K562 (cell line): ENCODE measurements at regions not wholly inside any gene's neighbourhood (a gene's known extent, or its start where the extent isn't known, plus 50 kb on each side); places are given as distances from the start of the nearest gene placed in this dataset.

Experiments
- ATAC-seq: fragments of 200-7000 bp; cut with Tn5 transposase; 3 replicates; pipeline ENCODE4 v1.9.1; 2020; ENCODE audit warnings: moderate library complexity
- BruUV-seq: library from RNA; stranded (reverse); fragments of 400-500 nt; replicated peaks from 2 replicates; lab custom pipeline; 2021; lab: Mats Ljungman, UMichigan
- CTCF ChIA-PET: fragments of 300-600 bp; formaldehyde crosslinking; extraction: SDS; loops from one replicate; lab custom pipeline; 2021; ENCODE audit warnings: low intra/inter-chr PET ratio; lab: Yijun Ruan, JAX
- POLR2A ChIA-PET: fragments of 300-600, 350-650 bp; sonication (Branson Sonifier 250); formaldehyde crosslinking; extraction: SDS; loops from one replicate; lab custom pipeline; 2021; ENCODE audit warnings: antibody characterized with exemption, inconsistent platforms; lab: Yijun Ruan, JAX
- DNase-seq, 4 experiments: peaks; one replicate each; pipeline versions ENCODE4 v3.0.0 to v3.0.0-alpha.2; 2011 to 2018; ENCODE audit warnings: low spot score in 3 of 4, mixed read lengths in 3 of 4; ENCODE audit errors: extremely low read depth in 1 of 4
- FAIRE-seq: peaks from 2 replicates; lab custom pipeline; 2011; peaks lifted over from hg19 to GRCh38; lab: Jason Lieb, UNC
- H2AFZ ChIP-seq: 2 replicates; pipeline ENCODE4 v1.6.0; 2011; ENCODE audit warnings: low read depth, low read length, control low read depth, inconsistent platforms
- H3K27ac ChIP-seq: fragments of 200-600 bp; 3 replicates; pipeline ENCODE4 v1.8.0; 2011; ENCODE audit warnings: low read depth, mild to moderate bottlenecking, control low read depth, inconsistent platforms, low read length, moderate library complexity, mixed read lengths; ENCODE audit errors: extremely low read depth
- H3K27me3 ChIP-seq, 2 experiments: fragments of 300-600 bp in 1 of 2; 2 replicates in 1 of 2; 3 replicates in 1 of 2; pipeline versions ENCODE4 v1.6.0 to v1.8.0; 2011; ENCODE audit warnings: inconsistent platforms in 2 of 2, low read length in 2 of 2, mild to moderate bottlenecking in 1 of 2, mixed read lengths in 1 of 2, moderate library complexity in 1 of 2; ENCODE audit not compliant: control insufficient read depth in 2 of 2, insufficient read depth in 2 of 2
- H3K36me3 ChIP-seq: fragments of 300-600 bp; 3 replicates; pipeline ENCODE4 v1.8.0; 2011; ENCODE audit warnings: mild to moderate bottlenecking, low read length, inconsistent platforms; ENCODE audit not compliant: control insufficient read depth, insufficient read depth
- H3K4me1 ChIP-seq, 2 experiments: fragments of 200-600 bp in 1 of 2; replicated peaks in 1 of 2; 2 replicates in 1 of 2; 3 replicates in 1 of 2; pipeline versions ENCODE4 v1.5.1 to v1.8.0; 2011; ENCODE audit warnings: inconsistent platforms in 2 of 2, low read length in 2 of 2, mild to moderate bottlenecking in 1 of 2, mixed read lengths in 1 of 2, moderate library complexity in 1 of 2; ENCODE audit not compliant: control insufficient read depth in 2 of 2, insufficient read depth in 2 of 2
- H3K4me2 ChIP-seq: 2 replicates; pipeline ENCODE4 v1.6.1; 2011; ENCODE audit warnings: low read length, control low read depth, inconsistent platforms, mixed read lengths; ENCODE audit not compliant: insufficient read depth
- H3K4me3 ChIP-seq: fragments of 200-600 bp; sonication (generic), shearing (Covaris generic); 2 replicates; pipeline ENCODE4 v1.5.1; 2016; ENCODE audit warnings: control low read depth, inconsistent platforms
- H3K79me2 ChIP-seq: fragments of 200-600 bp; 3 replicates; pipeline ENCODE4 v1.8.0; 2011; ENCODE audit warnings: low read length, inconsistent platforms; ENCODE audit not compliant: control insufficient read depth, insufficient read depth
- H3K9ac ChIP-seq, 2 experiments: 2 replicates each; pipeline versions ENCODE4 v1.6.0 to v1.6.1; 2011; ENCODE audit warnings: low read depth in 2 of 2, low read length in 2 of 2, control low read depth in 1 of 2, inconsistent platforms in 1 of 2, mild to moderate bottlenecking in 1 of 2, mixed read lengths in 1 of 2; ENCODE audit not compliant: insufficient read depth in 1 of 2
- H3K9me1 ChIP-seq: one replicate; pipeline ENCODE4 v1.6.0; 2011; ENCODE audit warnings: inconsistent platforms, mild to moderate bottlenecking, low read length, moderate library complexity; ENCODE audit not compliant: control insufficient read depth, insufficient read depth
- H3K9me3 ChIP-seq: replicated peaks from 2 replicates; pipeline ENCODE4 v1.5.1; 2011; ENCODE audit warnings: low read depth, low read length, inconsistent platforms; ENCODE audit not compliant: control insufficient read depth, insufficient read depth
- H4K20me1 ChIP-seq: replicated peaks from 2 replicates; pipeline ENCODE4 v1.6.1; 2011; ENCODE audit warnings: low read length, inconsistent platforms, mixed read lengths; ENCODE audit not compliant: control insufficient read depth, insufficient read depth
- BCL6 ChIP-seq: fragments of 250-450 bp; sonication (Bioruptor Pico); IDR thresholded peaks from 2 replicates; pipeline ENCODE4 v1.4.0; 2020
- CHD4 ChIP-seq: fragments of 200-600 bp; sonication (generic); IDR thresholded peaks from 3 replicates; pipeline ENCODE4 v1.6.1; 2012; ENCODE audit warnings: low read depth, mild to moderate bottlenecking, mixed read lengths, low read length, inconsistent platforms; ENCODE audit not compliant: insufficient read depth, insufficient replicate concordance, poor library complexity, severe bottlenecking
- FOXP1 ChIP-seq: sonication (generic); formaldehyde crosslinking; IDR thresholded peaks from 2 replicates; pipeline ENCODE4 v1.8.0; 2022; ENCODE audit warnings: mild to moderate bottlenecking, missing genetic modification reagents
- KLF1 ChIP-seq: fragments of 450-650 bp; IDR thresholded peaks from 2 replicates; pipeline ENCODE4 v1.6.1; 2016; ENCODE audit warnings: missing genetic modification characterization, missing compliant biosample characterization
- PHF8 ChIP-seq: fragments of 200-600 bp; sonication (generic); IDR thresholded peaks from 2 replicates; pipeline ENCODE4 v1.6.1; 2012; ENCODE audit warnings: mixed run types, mild to moderate bottlenecking, inconsistent platforms, low read length, moderate library complexity, borderline replicate concordance
- POLR2A ChIP-seq: fragments of 450-650 bp; conservative IDR thresholded peaks from 2 replicates; pipeline ENCODE4 v1.6.1; 2016
- RBM14 ChIP-seq: fragments of 200-400 bp; formaldehyde crosslinking; IDR thresholded peaks from 2 replicates; pipeline ENCODE4 v1.6.1; 2018; ENCODE audit warnings: low read depth, mild to moderate bottlenecking, low read length, moderate library complexity, borderline replicate concordance; ENCODE audit not compliant: insufficient read depth
- ZNF316 ChIP-seq: fragments of 450-650 bp; IDR thresholded peaks from 2 replicates; pipeline ENCODE4 v1.6.1; 2016
- ZNF347 ChIP-seq: fragments of 450-650 bp; formaldehyde crosslinking; IDR thresholded peaks from 2 replicates; pipeline ENCODE4 v1.4.0; 2020; ENCODE audit warnings: low read depth, mild to moderate bottlenecking, moderate library complexity
- WGBS: fragments of 100-300 bp; shearing (Covaris generic); methylation state at CpG from one replicate; pipeline ENCODE4 v1.1.6; 2016; ENCODE audit warnings: low coverage, mixed read lengths; ENCODE audit not compliant: insufficient coverage; ENCODE audit errors: missing lambda C conversion rate; 5-methylcytosine and 5-hydroxymethylcytosine counted together
- in situ Hi-C: fragments of 300-500 bp; cut with MboI; formaldehyde crosslinking; loops from 4 replicates; pipeline ENCODE4 v1.15.0; 2018; ENCODE audit warnings: inconsistent platforms, mixed read lengths
- intact Hi-C: fragments of 100-400 bp; cut with micrococcal nuclease; formaldehyde crosslinking; loops from 2 replicates; pipeline ENCODE4 v1.14.2; 2022

- BruUV-seq = no TSS peak
- CTCF ChIA-PET = no interaction called here
- no peak overlapping the region for H3K4me3 ChIP-seq
- H2AFZ ChIP-seq = no peak overlapping the region
- no peak overlapping the region for H3K4me2 ChIP-seq
- in situ Hi-C loops = no loop called here
- TF ChIP-seq POLR2A (no peak), ZNF347 (CRISPR knock-in tag) (no peak), CHD4 (no peak), BCL6 (CRISPR knock-in tag) (no peak), PHF8 (no peak), FOXP1 (no peak), RBM14 (no peak), KLF1 (tag) (no peak), ZNF316 (no peak)
- H3K9me1 ChIP-seq = no peaks in the 10 kb centered on the region
- H3K4me1 ChIP-seq = no peaks in the 10 kb centered on the region
- FAIRE-seq = no peak
- POLR2A ChIA-PET = no interaction called here
- no peaks in the 10 kb centered on the region for H4K20me1 ChIP-seq
- peaks cover 19% of the 10 kb centered on the region; the same call in 1 of the 3 replicates for H3K79me2 ChIP-seq
- H3K9me3 ChIP-seq = no peaks in the 10 kb centered on the region
- H3K27me3 ChIP-seq = no peaks in the 10 kb centered on the region
- no peak overlapping the region for H3K27ac ChIP-seq
- no peak for DNase-seq
- no peak overlapping the region for H3K9ac ChIP-seq
- H3K36me3 ChIP-seq = peaks cover 17% of the 10 kb centered on the region; the same call in 1 of the 3 replicates
- 47% methylated on average over 1 of the region's 1 CpG for WGBS
- ATAC-seq = no peak
- intact Hi-C loops = no loop called here
Observed at GRCh38 chr4:32037399-32037798, 1317.2 kb downstream of the PCDH7 start.
